HG03108 (cell line): ENCODE measurements at regions not wholly inside any gene's neighbourhood (a gene's known extent, or its start where the extent isn't known, plus 50 kb on each side); places are given as distances from the start of the nearest gene placed in this dataset.

Experiments used
- ATAC-seq: cut with Tn5 transposase; IDR thresholded peaks from one replicate; pipeline ENCODE4 v1.9.1; 2021; ENCODE audit warnings: moderate library complexity; ENCODE audit not compliant: unreplicated experiment

- ATAC-seq = no peak
Measured at GRCh38 chr5:45195026-45195425, 386.3 kb downstream of the MRPS30 start.
